GM23338 (cell line): ENCODE measurements at regions not wholly inside any gene's neighbourhood (a gene's known extent, or its start where the extent isn't known, plus 50 kb on each side); places are given as distances from the start of the nearest gene placed in this dataset.

Experiments used
- ATAC-seq: fragments of 200-7000 bp; cut with Tn5 transposase; 3 replicates; pipeline ENCODE4 v1.9.1; 2020
- DNase-seq: peaks from one replicate; pipeline ENCODE4 v3.0.0-alpha.2; 2015; ENCODE audit warnings: low spot score
- H2AFZ ChIP-seq: fragments of 200-600 bp; sonication (generic); 2 replicates; pipeline ENCODE4 v1.8.0; 2016; ENCODE audit warnings: antibody characterized with exemption, mild to moderate bottlenecking, moderate library complexity
- H3F3A ChIP-seq: fragments of 200-600 bp; sonication (generic); replicated peaks from 2 replicates; pipeline ENCODE4 v1.8.0; 2017; ENCODE audit warnings: antibody characterized with exemption, mixed run types, low read depth
- H3K27ac ChIP-seq: fragments of 200-600 bp; sonication (generic); 2 replicates; pipeline ENCODE4 v1.6.1; 2016; ENCODE audit warnings: low read depth
- H3K27me3 ChIP-seq: fragments of 200-600 bp; sonication (generic); 2 replicates; pipeline ENCODE4 v1.8.0; 2016; ENCODE audit warnings: mild to moderate bottlenecking, mixed run types, moderate library complexity; ENCODE audit not compliant: insufficient read depth
- H3K36me3 ChIP-seq: fragments of 200-600 bp; sonication (generic); 2 replicates; pipeline ENCODE4 v1.8.0; 2016; ENCODE audit warnings: mild to moderate bottlenecking; ENCODE audit not compliant: insufficient read depth
- H3K4me1 ChIP-seq: fragments of 200-600 bp; sonication (generic); 2 replicates; pipeline ENCODE4 v1.8.0; 2016; ENCODE audit warnings: mild to moderate bottlenecking, moderate library complexity; ENCODE audit not compliant: insufficient read depth
- H3K4me2 ChIP-seq: fragments of 200-600 bp; sonication (generic); 2 replicates; pipeline ENCODE4 v1.7.1; 2017; ENCODE audit warnings: mixed run types
- H3K4me3 ChIP-seq: fragments of 200-600 bp; sonication (generic); 2 replicates; pipeline ENCODE4 v1.6.1; 2016; ENCODE audit warnings: mixed run types
- H3K79me2 ChIP-seq: fragments of 200-600 bp; sonication (generic); replicated peaks from 2 replicates; pipeline ENCODE4 v1.8.0; 2017; ENCODE audit warnings: mild to moderate bottlenecking; ENCODE audit not compliant: insufficient read depth
- H3K9me2 ChIP-seq: fragments of 200-600 bp; sonication (generic); 2 replicates; pipeline ENCODE4 v1.8.0; 2017; ENCODE audit not compliant: insufficient read depth
- H4K20me1 ChIP-seq: fragments of 200-600 bp; sonication (generic); replicated peaks from 2 replicates; pipeline ENCODE4 v1.8.0; 2017; ENCODE audit warnings: mild to moderate bottlenecking; ENCODE audit not compliant: insufficient read depth
- H3K27ac Mint-ChIP-seq: 2 replicates; pipeline ENCODE4 v1.8.0; 2020; ENCODE audit warnings: inconsistent platforms, mild to moderate bottlenecking, moderate library complexity, mixed read lengths
- H3K27me3 Mint-ChIP-seq: 3 replicates; pipeline ENCODE4 v1.8.0; 2022; ENCODE audit warnings: low read depth, mild to moderate bottlenecking, moderate library complexity, mixed read lengths, inconsistent platforms; ENCODE audit not compliant: insufficient read depth, poor library complexity
- H3K36me3 Mint-ChIP-seq: 3 replicates; pipeline ENCODE4 v1.8.0; 2021; ENCODE audit warnings: low read depth, mild to moderate bottlenecking, inconsistent platforms, moderate library complexity, mixed read lengths
- H3K4me1 Mint-ChIP-seq: 3 replicates; pipeline ENCODE4 v1.8.0; 2020; ENCODE audit warnings: mild to moderate bottlenecking, inconsistent platforms, mixed read lengths
- H3K4me3 Mint-ChIP-seq: 3 replicates; pipeline ENCODE4 v1.8.0; 2021; ENCODE audit warnings: moderate library complexity, mild to moderate bottlenecking, inconsistent platforms, mixed read lengths
- H3K9me3 Mint-ChIP-seq: 3 replicates; pipeline ENCODE4 v1.8.0; 2020; ENCODE audit warnings: moderate library complexity, mild to moderate bottlenecking, inconsistent platforms, mixed read lengths
- ETS1 ChIP-seq: IDR thresholded peaks from 2 replicates; pipeline ENCODE4 v1.6.1; 2016; ENCODE audit warnings: antibody characterized with exemption
- EZH2phosphoT487 ChIP-seq: fragments of 200-600 bp; sonication (generic); IDR thresholded peaks from one replicate; pipeline ENCODE4 v1.8.1; 2018; ENCODE audit warnings: antibody characterized with exemption; ENCODE audit not compliant: unreplicated experiment
- POLR2AphosphoS5 ChIP-seq: IDR thresholded peaks from 2 replicates; pipeline ENCODE4 v1.6.1; 2016; ENCODE audit warnings: antibody characterized with exemption, low read depth
- ZNF114 ChIP-seq: fragments of 250-450 bp; sonication (Bioruptor Pico); IDR thresholded peaks from 2 replicates; pipeline ENCODE4 v1.5.0; 2020; ENCODE audit warnings: mild to moderate bottlenecking, moderate library complexity
- ZNF462 ChIP-seq: fragments of 250-450 bp; sonication (Bioruptor Pico); IDR thresholded peaks from 2 replicates; pipeline ENCODE4 v1.5.0; 2020; ENCODE audit warnings: mild to moderate bottlenecking, moderate library complexity
- TF ChIP-seq, protein P1 (sequence below), 2 experiments: fragments of 200-600 bp in 1 of 2; sonication (generic) in 1 of 2; conservative IDR thresholded peaks; 2 replicates each; pipeline versions ENCODE4 v1.5.1 to v1.6.1; 2016 to 2017; ENCODE audit warnings: antibody characterized with exemption in 2 of 2, low read depth in 2 of 2, mild to moderate bottlenecking in 2 of 2, moderate library complexity in 1 of 2

DNA sequence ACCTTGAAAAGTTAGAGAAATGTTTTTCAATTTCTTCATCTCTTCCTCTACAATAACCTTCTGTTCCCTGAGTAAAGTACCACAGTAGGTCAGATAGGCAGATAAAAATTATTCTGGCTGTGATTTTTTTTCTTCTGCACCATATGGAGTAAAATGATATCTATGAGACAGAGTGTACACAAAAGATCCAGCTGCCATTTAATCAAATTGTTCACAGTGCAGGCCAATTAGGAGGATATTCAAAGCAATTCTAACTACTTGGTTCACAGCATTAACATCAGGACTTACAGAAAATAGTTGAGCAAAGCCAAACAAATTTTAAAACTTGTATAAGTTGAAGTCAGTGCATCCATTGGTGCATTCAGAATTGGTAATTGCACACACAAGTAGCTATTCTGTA lies 147.9 kb upstream of the LUZP2 start (continued):
- TF ChIP-seq ZNF462 (CRISPR knock-in tag) (no peak), POLR2AphosphoS5 (no peak)
- TF ChIP-seq, protein P1, sequence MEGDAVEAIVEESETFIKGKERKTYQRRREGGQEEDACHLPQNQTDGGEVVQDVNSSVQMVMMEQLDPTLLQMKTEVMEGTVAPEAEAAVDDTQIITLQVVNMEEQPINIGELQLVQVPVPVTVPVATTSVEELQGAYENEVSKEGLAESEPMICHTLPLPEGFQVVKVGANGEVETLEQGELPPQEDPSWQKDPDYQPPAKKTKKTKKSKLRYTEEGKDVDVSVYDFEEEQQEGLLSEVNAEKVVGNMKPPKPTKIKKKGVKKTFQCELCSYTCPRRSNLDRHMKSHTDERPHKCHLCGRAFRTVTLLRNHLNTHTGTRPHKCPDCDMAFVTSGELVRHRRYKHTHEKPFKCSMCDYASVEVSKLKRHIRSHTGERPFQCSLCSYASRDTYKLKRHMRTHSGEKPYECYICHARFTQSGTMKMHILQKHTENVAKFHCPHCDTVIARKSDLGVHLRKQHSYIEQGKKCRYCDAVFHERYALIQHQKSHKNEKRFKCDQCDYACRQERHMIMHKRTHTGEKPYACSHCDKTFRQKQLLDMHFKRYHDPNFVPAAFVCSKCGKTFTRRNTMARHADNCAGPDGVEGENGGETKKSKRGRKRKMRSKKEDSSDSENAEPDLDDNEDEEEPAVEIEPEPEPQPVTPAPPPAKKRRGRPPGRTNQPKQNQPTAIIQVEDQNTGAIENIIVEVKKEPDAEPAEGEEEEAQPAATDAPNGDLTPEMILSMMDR (conservative IDR thresholded peaks at IDR 0.05; ENCODE audit: low read depth in 2 of 2), result no peak

DNA sequence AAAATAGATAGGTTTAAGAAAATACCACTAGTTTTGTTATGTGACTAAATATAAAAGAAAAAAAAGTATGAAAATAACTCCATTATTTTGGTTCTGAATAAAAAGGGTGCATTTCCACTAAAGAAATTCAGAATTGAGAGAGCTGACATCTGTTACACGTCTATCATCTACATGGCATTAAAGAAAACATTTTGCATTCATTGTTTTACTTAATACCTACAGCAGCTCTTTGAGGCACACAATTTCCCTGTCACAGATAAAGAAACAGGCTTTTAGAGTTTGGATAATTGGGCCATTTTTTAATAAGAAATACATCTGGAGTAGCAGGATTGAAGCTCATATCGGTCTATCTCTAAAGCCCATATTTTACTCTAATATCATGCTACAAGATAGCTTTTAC lies 145.7 kb upstream of the LUZP2 start:
- no peaks in the 10 kb centered on the region for H3K9me2 ChIP-seq
- no peak overlapping the region for H3K27ac ChIP-seq
- Mint-ChIP-seq H3K4me3 (no peak overlapping the region), H3K27me3 (peaks cover 3% of the 10 kb centered on the region), H3K36me3 (no peaks in the 10 kb centered on the region), H3K27ac (no peak overlapping the region), H3K9me3 (no peaks in the 10 kb centered on the region; the same call in 2 of the 3 replicates), H3K4me1 (no peaks in the 10 kb centered on the region)
- H3K4me1 ChIP-seq, result no peaks in the 10 kb centered on the region
- H4K20me1 ChIP-seq, result no peaks in the 10 kb centered on the region
- H3F3A ChIP-seq, result no peaks in the 10 kb centered on the region
- H3K27me3 ChIP-seq, result no peaks in the 10 kb centered on the region
- H3K4me2 ChIP-seq, result no peak overlapping the region
- ATAC-seq (no peak), DNase-seq (no peak)
- H3K4me3 ChIP-seq, result no peak overlapping the region
- no peaks in the 10 kb centered on the region for H3K79me2 ChIP-seq
- no peaks in the 10 kb centered on the region for H3K36me3 ChIP-seq
- H2AFZ ChIP-seq, result no peak overlapping the region
- TF ChIP-seq ZNF114 (CRISPR knock-in tag) (no peak), EZH2phosphoT487 (no peak), ETS1 (no peak), ZNF462 (CRISPR knock-in tag) (no peak)
